SK-N-MC (cell line): ENCODE measurements at regions not wholly inside any gene's neighbourhood (a gene's known extent, or its start where the extent isn't known, plus 50 kb on each side); places are given as distances from the start of the nearest gene placed in this dataset.
A peak's percentile ranks its signal among the peaks of the same experiment; 100 is the strongest.

Experiments used
- DNase-seq: peaks from one replicate; pipeline ENCODE4 v3.0.0-alpha.2; 2011; ENCODE audit warnings: low read depth, low spot score
- H3K27ac ChIP-seq: fragments of 200-600 bp; sonication (generic); 2 replicates; pipeline ENCODE4 v1.5.1; 2016; ENCODE audit warnings: mixed run types
- H3K36me3 ChIP-seq: fragments of 200-600 bp; sonication (generic); 2 replicates; pipeline ENCODE4 v1.6.1; 2017; ENCODE audit warnings: antibody characterized with exemption, low read length, mixed read lengths; ENCODE audit not compliant: insufficient read depth
- H3K4me3 ChIP-seq: fragments of 200-600 bp; sonication (generic); 2 replicates; pipeline ENCODE4 v1.5.1; 2016
- H3K9ac ChIP-seq: fragments of 200-600 bp; sonication (generic); 2 replicates; pipeline ENCODE4 v1.8.0; 2017; ENCODE audit warnings: mixed run types, mixed read lengths; ENCODE audit not compliant: insufficient read length
- H3K9me3 ChIP-seq: fragments of 200-600 bp; sonication (generic); 2 replicates; pipeline ENCODE4 v1.6.1; 2017; ENCODE audit warnings: low read depth, mild to moderate bottlenecking, antibody characterized with exemption, low read length, moderate library complexity, mixed read lengths
- EZH2 ChIP-seq: fragments of 200-600 bp; sonication (generic); IDR thresholded peaks from one replicate; pipeline ENCODE4 v1.6.1; 2017; ENCODE audit warnings: antibody characterized with exemption
- FOXP2 ChIP-seq: optimal IDR thresholded peaks from 2 replicates; pipeline ENCODE3; 2011; ENCODE audit warnings: mild to moderate bottlenecking, moderate library complexity; ENCODE audit not compliant: insufficient read depth; ENCODE audit errors: extremely low read length, control extremely low read depth
- POLR2AphosphoS5 ChIP-seq: IDR thresholded peaks from 2 replicates; pipeline ENCODE4 v1.6.1; 2012; ENCODE audit warnings: mild to moderate bottlenecking, low read depth, low read length, borderline replicate concordance

DNA sequence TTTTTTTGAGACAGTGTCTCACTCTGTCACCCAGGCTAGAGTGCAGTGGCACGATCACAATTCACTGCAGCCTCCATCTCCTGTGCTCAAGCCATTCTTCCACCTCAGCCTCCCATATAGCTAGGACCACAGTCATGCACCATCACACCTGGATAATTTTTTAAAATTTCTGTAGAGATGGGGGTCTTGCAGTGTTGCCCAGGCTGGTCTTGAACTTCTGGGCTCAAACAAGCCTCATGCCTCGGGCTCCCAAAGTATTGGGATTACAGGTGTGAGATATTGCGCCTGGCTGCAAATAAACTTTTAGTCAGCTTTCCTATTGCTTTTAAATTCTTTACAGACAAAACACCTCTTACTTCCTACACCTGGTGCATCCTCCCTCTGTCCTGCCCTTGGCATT lies 102.1 kb upstream of the VEPH1 start:
- H3K9me3 ChIP-seq: no peaks in the 10 kb centered on the region
- no peak overlapping the region for H3K9ac ChIP-seq
- no peak for DNase-seq
- no peak overlapping the region for H3K27ac ChIP-seq
- TF ChIP-seq FOXP2 (no peak), POLR2AphosphoS5 (no peak), EZH2 (no peak)
- no peaks in the 10 kb centered on the region for H3K36me3 ChIP-seq
- no peak overlapping the region for H3K4me3 ChIP-seq

DNA sequence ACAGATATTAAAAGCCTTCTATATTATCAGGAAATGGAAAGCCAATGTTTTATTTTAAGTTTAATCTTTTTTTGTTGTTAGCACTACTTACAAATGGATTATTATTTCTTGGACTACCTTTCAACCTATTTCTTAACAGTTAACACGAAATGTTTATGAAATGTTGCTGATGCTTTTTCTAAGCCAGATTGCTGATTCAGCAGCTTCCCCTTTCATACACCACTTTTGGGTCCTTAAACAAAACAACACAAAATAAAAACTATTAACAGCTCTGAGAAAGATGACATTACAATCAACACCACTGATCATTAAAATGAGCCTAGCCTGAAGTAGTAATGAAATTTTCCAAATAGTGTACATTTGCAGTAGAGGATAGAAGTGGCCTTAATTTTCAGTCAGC lies 99.2 kb upstream of the VEPH1 start:
- Histone ChIP-seq H3K9me3 (no peaks in the 10 kb centered on the region), H3K9ac (no peak overlapping the region), H3K4me3 (no peak overlapping the region), H3K36me3 (no peaks in the 10 kb centered on the region), H3K27ac (no peak overlapping the region)
- TF ChIP-seq POLR2AphosphoS5 (no peak), FOXP2 (no peak), EZH2 (no peak)
- DNase-seq: no peak

DNA sequence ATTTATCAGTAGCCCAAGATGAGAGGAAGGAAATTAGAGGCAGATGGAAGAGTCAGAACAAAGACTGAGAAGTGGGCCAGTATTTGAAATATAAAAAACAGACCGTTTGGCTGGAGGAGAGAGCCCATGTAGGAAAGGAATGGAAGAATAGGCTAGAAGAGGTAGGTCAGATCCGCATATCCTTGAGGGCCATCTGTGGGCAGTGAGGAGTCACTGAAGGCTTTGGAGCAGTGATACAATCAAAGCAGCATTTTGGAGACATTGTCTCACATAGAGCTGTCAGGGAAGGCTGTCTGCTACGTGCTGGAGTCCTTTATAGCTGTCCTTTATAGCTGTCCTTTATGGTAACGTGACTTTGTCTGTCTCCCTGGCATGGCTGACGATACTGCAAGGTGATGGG lies 92.0 kb upstream of the VEPH1 start:
- TF ChIP-seq FOXP2 (no peak), EZH2 (no peak), POLR2AphosphoS5 (no peak)
- Histone ChIP-seq H3K36me3 (no peaks in the 10 kb centered on the region), H3K4me3 (no peak overlapping the region), H3K9ac (no peak overlapping the region), H3K9me3 (no peaks in the 10 kb centered on the region), H3K27ac (no peak overlapping the region)
- no peak for DNase-seq

DNA sequence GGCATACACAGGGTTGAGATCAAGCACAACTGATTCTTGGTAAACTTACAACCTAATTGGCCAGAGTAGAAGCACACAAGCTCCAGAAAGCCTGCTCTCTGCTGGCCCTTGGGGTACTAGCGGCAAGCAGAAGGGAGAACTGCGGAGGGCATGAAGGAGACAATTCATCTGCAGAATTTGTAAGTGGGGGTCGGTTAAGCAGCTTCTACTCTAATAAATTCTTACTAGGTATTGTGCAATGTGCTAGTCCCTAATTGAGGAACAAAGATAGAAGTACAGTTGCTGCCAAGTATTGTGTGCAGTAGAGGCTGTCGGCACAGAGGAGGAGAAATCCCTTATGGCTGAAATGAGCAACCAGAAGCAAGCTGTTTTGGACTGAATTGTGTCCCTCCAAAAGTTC lies 91.2 kb upstream of the VEPH1 start:
- Histone ChIP-seq H3K9ac (no peak overlapping the region), H3K9me3 (no peaks in the 10 kb centered on the region), H3K4me3 (peak overlapping the region; percentile 41), H3K36me3 (no peaks in the 10 kb centered on the region), H3K27ac (peak overlapping the region; percentile 13; the same call in 1 of the 2 replicates)
- no peak for DNase-seq
- TF ChIP-seq EZH2 (no peak), POLR2AphosphoS5 (no peak), FOXP2 (no peak)

DNA sequence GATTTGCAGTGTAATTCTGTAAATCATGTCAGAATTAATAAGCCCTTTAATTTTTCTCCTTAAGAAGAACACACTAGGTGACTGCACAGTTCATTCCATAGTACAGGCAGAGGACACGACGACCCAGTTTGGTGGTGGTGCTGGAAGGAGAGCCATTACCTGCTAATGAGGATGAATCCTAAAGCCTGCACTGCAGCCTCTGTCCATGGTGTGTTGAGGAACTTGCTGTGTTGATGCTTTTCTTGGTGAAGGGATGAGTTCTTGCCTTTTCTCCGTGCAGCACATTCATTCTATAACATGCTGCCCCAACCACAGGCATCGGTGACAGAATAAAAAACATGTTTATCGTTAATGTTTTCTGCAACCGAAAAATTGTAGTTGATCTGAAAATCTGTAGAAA lies 89.6 kb upstream of the VEPH1 start:
- no peak for DNase-seq
- H3K9me3 ChIP-seq: no peaks in the 10 kb centered on the region
- H3K4me3 ChIP-seq: no peak overlapping the region
- no peaks in the 10 kb centered on the region for H3K36me3 ChIP-seq
- TF ChIP-seq FOXP2 (no peak), EZH2 (no peak), POLR2AphosphoS5 (no peak)
- no peak overlapping the region for H3K9ac ChIP-seq
- no peak overlapping the region for H3K27ac ChIP-seq

DNA sequence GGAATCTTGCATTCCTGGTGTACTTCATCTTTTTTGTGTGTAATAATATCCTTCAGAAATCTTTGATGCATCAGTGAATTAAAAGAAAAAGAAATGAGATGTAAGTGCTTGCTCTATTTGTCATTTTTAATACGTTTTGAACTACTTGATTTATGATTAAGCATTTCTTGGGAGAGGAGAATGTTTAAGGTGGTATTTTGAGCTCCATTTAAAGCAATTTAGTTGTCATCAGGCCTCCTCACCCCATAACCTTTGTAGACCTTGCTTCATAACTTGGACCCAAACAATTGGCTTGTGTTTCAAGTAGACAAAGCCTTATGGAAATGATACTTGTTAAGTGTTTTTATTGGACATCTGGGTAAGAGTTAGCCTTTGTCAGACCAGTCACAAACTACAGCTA lies 87.1 kb upstream of the VEPH1 start:
- no peak overlapping the region for H3K9ac ChIP-seq
- DNase-seq: no peak
- H3K36me3 ChIP-seq: no peaks in the 10 kb centered on the region
- peak overlapping the region; percentile 55 for H3K4me3 ChIP-seq
- H3K27ac ChIP-seq: peak overlapping the region; percentile 56; the same call in 1 of the 2 replicates
- no peaks in the 10 kb centered on the region for H3K9me3 ChIP-seq
- TF ChIP-seq FOXP2: no peak
- no peak for TF ChIP-seq EZH2
- no peak for TF ChIP-seq POLR2AphosphoS5

DNA sequence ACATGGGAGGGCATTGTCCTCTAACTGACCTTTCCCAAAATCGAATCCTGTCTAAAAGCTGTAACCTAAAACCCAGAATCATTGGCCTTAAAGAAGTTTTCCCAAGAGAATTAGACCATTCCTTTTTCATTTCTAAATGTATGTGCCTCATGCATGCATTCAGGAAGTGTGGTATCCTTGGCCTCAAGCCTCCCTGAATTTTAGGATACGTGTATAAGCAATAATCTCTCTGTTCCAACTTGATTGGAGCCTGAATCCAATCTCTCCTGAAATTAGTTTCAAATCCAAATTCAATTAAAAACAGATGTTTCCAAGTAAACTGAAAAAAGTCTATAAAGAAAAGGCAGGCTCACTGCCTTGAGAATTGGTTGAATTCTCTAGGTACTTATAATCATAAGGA lies 86.0 kb upstream of the VEPH1 start:
- Histone ChIP-seq H3K9ac (no peak overlapping the region), H3K27ac (peak overlapping the region; percentile 56), H3K4me3 (peak overlapping the region; percentile 55), H3K36me3 (no peaks in the 10 kb centered on the region), H3K9me3 (no peaks in the 10 kb centered on the region)
- DNase-seq: no peak
- TF ChIP-seq FOXP2 (no peak), EZH2 (no peak), POLR2AphosphoS5 (no peak)

DNA sequence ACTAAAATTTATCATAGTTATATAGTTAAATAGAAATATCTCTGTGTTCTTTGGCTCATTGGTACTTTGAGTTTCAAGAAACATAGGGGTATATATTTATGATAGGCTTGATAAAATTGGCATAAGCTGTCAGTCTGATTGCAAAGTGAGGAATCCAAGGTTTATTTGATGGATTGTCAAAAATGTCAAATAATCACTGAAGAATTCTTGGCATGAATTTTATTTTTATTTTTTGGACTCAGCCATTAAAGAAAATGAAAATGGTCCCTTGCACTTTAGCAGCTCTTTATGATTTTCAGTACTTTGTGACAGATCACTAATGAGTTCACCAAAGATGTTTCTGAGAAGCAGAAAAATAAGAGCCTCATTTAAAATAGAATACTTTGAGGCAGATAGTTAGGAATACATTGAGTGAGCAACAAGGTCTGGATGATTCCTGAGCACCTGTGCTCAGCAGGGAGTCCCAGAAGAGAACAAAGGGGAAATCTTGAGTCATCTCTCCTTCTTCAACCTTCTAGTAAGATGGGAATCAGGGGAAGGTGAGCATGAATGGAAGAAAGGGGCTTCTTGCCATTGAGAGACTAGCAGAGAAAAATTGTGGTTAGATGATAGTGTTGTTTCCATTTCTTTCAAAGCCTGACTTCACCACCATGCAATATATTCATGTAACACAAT lies 85.3 kb upstream of the VEPH1 start:
- no peak for DNase-seq
- TF ChIP-seq POLR2AphosphoS5 (no peak), EZH2 (no peak), FOXP2 (no peak)
- Histone ChIP-seq H3K9ac (no peak overlapping the region), H3K9me3 (no peaks in the 10 kb centered on the region), H3K27ac (no peak overlapping the region), H3K4me3 (no peak overlapping the region), H3K36me3 (no peaks in the 10 kb centered on the region)

DNA sequence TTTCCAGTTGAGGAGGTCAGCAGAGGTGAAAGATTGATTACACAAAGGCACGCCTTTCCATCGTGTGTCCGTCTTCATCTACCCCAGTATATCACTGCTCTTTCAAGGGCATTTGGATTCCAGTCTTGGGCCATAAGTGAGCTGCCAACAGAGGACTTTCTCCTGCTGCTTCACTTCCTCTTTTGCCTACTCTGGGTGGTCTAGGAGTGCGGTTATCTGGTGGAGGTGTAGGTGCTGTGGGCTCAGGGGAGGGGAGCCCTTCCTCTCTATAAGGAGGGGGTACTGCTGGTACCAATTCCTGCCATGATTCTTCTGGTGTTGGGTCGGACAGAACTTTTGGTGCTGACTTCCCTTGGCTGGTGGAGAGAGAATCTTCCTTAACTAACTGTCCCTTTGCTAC lies 83.1 kb upstream of the VEPH1 start:
- Histone ChIP-seq H3K36me3 (no peaks in the 10 kb centered on the region), H3K27ac (no peak overlapping the region), H3K4me3 (no peak overlapping the region), H3K9ac (no peak overlapping the region), H3K9me3 (no peaks in the 10 kb centered on the region)
- DNase-seq: no peak
- no peak for TF ChIP-seq EZH2
- no peak for TF ChIP-seq POLR2AphosphoS5
- TF ChIP-seq FOXP2: no peak
